PC-3 (cell line): ENCODE measurements at regions not wholly inside any gene's neighbourhood (a gene's known extent, or its start where the extent isn't known, plus 50 kb on each side); places are given as distances from the start of the nearest gene placed in this dataset.

Source experiments
- EZH2 ChIP-seq: fragments of 300-600 bp; sonication (generic); IDR thresholded peaks from one replicate; pipeline ENCODE4 v1.6.1; 2017; ENCODE audit warnings: antibody characterized with exemption, mild to moderate bottlenecking, low read length; ENCODE audit not compliant: unreplicated experiment
- EZH2phosphoT487 ChIP-seq: fragments of 300-600 bp; sonication (generic); IDR thresholded peaks from 2 replicates; pipeline ENCODE4 v1.6.1; 2018; ENCODE audit warnings: mild to moderate bottlenecking, antibody characterized with exemption, low read length, borderline replicate concordance
- TF ChIP-seq, protein P1 (sequence below): fragments of 300-600 bp; sonication (generic); conservative IDR thresholded peaks from 2 replicates; pipeline ENCODE4 v1.5.1; 2017; ENCODE audit warnings: antibody characterized with exemption, low read depth, mild to moderate bottlenecking, low read length

- TF ChIP-seq, protein P1, sequence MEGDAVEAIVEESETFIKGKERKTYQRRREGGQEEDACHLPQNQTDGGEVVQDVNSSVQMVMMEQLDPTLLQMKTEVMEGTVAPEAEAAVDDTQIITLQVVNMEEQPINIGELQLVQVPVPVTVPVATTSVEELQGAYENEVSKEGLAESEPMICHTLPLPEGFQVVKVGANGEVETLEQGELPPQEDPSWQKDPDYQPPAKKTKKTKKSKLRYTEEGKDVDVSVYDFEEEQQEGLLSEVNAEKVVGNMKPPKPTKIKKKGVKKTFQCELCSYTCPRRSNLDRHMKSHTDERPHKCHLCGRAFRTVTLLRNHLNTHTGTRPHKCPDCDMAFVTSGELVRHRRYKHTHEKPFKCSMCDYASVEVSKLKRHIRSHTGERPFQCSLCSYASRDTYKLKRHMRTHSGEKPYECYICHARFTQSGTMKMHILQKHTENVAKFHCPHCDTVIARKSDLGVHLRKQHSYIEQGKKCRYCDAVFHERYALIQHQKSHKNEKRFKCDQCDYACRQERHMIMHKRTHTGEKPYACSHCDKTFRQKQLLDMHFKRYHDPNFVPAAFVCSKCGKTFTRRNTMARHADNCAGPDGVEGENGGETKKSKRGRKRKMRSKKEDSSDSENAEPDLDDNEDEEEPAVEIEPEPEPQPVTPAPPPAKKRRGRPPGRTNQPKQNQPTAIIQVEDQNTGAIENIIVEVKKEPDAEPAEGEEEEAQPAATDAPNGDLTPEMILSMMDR: no peak
- no peak for TF ChIP-seq EZH2
- no peak for TF ChIP-seq EZH2phosphoT487
Observed at GRCh38 chr2:142270291-142270690, 139.5 kb upstream of the LRP1B start.
